GM19468 (cell line): ENCODE measurements at regions not wholly inside any gene's neighbourhood (a gene's known extent, or its start where the extent isn't known, plus 50 kb on each side); places are given as distances from the start of the nearest gene placed in this dataset.
"Not testable (repeated sequence)": the region's sequence is repeated elsewhere in the genome, so short reads cannot be mapped to it uniquely, and the experiment has no call there.

Source experiments
- ATAC-seq: cut with Tn5 transposase; IDR thresholded peaks from one replicate; pipeline ENCODE4 v1.9.1; 2021; ENCODE audit warnings: mild to moderate bottlenecking, moderate library complexity, moderate number of reproducible peaks; ENCODE audit not compliant: unreplicated experiment; ENCODE audit errors: extremely low read depth

GRCh38 chr5:54828151-54828550 lies 157.2 kb downstream of the ESM1 start:
- no peak for ATAC-seq

GRCh38 chr5:54825005-54825404 lies 160.4 kb downstream of the ESM1 start:
- no peak for ATAC-seq

GRCh38 chr5:54823006-54823405 lies 162.4 kb downstream of the ESM1 start:
- ATAC-seq, result no peak

- no peak for ATAC-seq
These were observed 163.1 kb downstream of the ESM1 start for GRCh38 chr5:54822324-54822687.

GRCh38 chr5:54821445-54822323 lies 163.7 kb downstream of the ESM1 start:
- no peak for ATAC-seq

- no peak for ATAC-seq
These were observed 164.9 kb downstream of the ESM1 start for GRCh38 chr5:54820346-54821134.

- no peak for ATAC-seq
These were observed 178.0 kb downstream of the ESM1 start for GRCh38 chr5:54807421-54807820.

GRCh38 chr5:54804521-54804920 lies 180.9 kb downstream of the ESM1 start:
- ATAC-seq, result no peak

GRCh38 chr5:54804086-54804485 lies 181.3 kb downstream of the ESM1 start:
- no peak for ATAC-seq

GRCh38 chr5:54803471-54804011 lies 181.9 kb downstream of the ESM1 start:
- no peak for ATAC-seq

- ATAC-seq, result peak; percentile 26
These were observed 185.7 kb downstream of the ESM1 start for GRCh38 chr5:54799645-54800044.

GRCh38 chr5:54795777-54796176 lies 189.6 kb downstream of the ESM1 start:
- no peak for ATAC-seq

- no peak for ATAC-seq
These were observed 190.1 kb downstream of the ESM1 start for GRCh38 chr5:54795284-54795683.

GRCh38 chr5:54794135-54794975 lies 191.0 kb downstream of the ESM1 start:
- ATAC-seq, result no peak

- ATAC-seq, result no peak
These were observed 191.8 kb downstream of the ESM1 start for GRCh38 chr5:54793468-54794134.

- ATAC-seq, result no peak
These were observed 192.6 kb downstream of the ESM1 start for GRCh38 chr5:54792611-54793404.

- ATAC-seq, result not testable (repeated sequence)
These were observed 197.5 kb downstream of the ESM1 start for GRCh38 chr5:54787910-54788309.

GRCh38 chr5:54785729-54786591 lies 199.4 kb downstream of the ESM1 start:
- ATAC-seq, result peak; percentile 84
